ENCODE measurements at regions not wholly inside any gene's neighbourhood (a gene's known extent, or its start where the extent isn't known, plus 50 kb on each side); places are given as distances from the start of the nearest gene placed in this dataset.

- TF ChIP-seq EZH2 (IDR thresholded peaks at IDR 0.05; ENCODE audit: low read length, missing control alignments): no peak
- no peak for TF ChIP-seq CTCF (conservative IDR thresholded peaks at IDR 0.05 in 1 of 2, IDR thresholded peaks at IDR 0.05 in 1 of 2; ENCODE audit: low read depth in 1 of 2, low read length in 2 of 2)
These were observed 271.5 kb upstream of the TAC1 start for GRCh38 chr7:97460433-97460832.
